DMS53 treated with DMSO at 0.1 percent for 48 hours (cell line): ENCODE measurements at regions not wholly inside any gene's neighbourhood (a gene's known extent, or its start where the extent isn't known, plus 50 kb on each side); places are given as distances from the start of the nearest gene placed in this dataset.

Experiments
- DNase-seq: peaks from one replicate; lab custom pipeline; 2025; ENCODE audit not compliant: unreplicated experiment; lab: John Stamatoyannopoulos, UW

DNA sequence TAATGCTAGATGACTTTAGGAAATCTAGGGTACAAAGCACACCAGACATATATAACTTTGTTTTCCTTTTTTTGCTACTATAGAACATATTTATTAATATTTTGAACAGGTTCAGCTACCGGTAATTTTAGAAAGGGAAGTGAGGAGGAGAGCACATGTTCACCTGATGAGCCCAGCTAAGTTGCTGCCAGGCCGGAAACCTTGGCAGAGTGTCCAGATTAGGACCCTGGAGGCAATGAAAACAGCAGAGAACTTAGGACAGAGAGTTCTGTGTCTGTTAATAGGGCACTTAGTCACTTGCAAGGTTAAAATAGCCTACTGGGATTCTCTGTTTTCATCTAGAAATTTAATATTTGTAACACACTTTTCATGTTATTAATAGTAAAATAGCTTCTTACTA lies 348.9 kb upstream of the CPEB2 start:
- DNase-seq = no peak

GRCh38 chr4:14659286-14659685 lies 343.0 kb upstream of the CPEB2 start:
- DNase-seq = peak; percentile 3

GRCh38 chr4:14667624-14668151 lies 334.6 kb upstream of the CPEB2 start:
- peak; percentile 32 for DNase-seq

DNA sequence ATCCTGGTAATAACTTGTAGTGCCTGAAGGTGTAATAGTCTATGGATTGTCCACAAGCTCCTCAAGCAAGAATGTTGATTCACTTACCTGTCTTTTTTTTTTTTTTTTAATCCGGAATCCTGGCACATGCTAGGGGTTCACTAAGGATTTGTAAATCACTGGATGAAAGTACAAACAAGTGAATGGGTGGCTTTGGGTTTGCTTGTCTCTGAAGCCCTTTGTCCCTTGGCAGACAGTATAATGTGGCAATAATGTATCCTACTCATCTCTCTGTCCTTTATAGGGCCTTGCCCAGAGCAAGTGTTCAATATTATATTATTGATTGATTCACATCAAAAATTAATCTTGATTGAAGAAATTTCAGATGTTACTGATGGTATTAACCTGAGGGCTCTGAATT lies 334.0 kb upstream of the CPEB2 start:
- no peak for DNase-seq

DNA sequence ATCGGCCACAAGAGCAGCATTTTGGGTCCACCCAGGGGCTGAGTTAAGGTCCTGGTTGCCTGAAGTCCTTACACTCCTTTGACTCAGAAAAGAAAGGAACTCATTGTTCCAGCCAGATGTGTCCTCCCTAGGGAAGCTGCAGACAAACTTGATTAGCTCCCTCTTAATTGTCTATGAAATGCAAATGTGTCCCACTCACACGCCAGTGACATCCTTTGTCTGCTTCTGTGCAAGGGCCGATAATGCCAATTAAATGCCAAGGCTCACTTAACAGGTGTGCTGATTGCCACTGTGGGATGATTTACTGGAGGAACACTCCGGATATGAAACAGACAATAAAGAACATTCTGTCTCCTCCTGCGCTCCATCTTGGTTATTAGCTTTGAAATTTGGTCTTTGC lies 332.9 kb upstream of the CPEB2 start:
- DNase-seq = no peak

DNA sequence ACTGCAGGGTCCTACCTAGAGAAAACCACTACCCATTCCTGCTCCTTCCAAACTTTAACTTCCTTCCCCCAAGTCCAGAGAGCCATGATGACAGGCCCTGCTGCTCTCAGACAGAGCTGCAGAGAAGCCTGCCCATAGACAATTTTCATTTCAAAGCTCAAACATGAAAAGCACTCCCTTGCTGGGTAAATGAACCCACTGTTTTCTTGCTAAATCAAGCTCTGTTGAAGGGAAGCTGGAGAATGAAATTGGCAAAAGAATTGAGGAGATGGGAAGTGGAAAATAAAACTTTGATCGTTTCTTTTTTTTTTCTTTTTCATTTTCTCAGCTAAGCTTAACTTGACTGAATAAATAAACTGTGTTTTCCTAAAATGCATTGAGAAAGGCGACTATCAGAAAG lies 331.1 kb upstream of the CPEB2 start:
- no peak for DNase-seq

DNA sequence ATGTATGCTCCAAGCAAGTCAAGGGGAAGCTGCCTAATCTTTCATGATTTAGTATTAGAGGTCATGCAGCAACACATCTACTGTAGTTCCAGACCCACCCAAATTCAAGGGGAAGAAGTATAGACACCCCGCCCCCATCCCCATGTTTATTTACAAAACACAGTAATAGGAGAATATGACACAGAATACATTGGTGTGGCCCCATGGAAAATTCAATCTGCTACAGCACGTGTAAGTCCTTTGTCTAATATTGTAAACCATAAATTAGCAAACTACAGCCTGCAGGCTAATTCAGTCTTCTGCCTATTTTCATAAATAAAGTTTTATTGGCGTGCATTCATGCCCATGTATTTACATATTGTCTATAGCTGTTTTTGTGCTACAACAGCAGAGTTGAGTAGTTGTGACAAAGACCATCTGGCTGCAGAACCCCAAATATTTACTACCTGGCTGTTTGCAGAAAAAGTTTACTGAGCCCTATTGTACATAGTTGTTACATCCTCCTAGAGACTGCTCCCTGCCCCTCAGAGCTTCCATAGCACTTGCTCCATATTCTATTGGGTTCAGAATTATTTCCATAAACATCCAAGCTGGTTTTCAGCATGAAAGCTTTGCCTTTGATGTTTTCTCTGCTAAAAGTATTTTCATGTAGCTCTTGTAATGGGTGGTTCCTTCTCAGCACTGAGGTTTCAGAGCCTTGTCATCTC lies 326.8 kb upstream of the CPEB2 start:
- DNase-seq = no peak

GRCh38 chr4:14679906-14680305 lies 322.4 kb upstream of the CPEB2 start:
- no peak for DNase-seq

GRCh38 chr4:14681330-14681729 lies 321.0 kb upstream of the CPEB2 start:
- no peak for DNase-seq

GRCh38 chr4:14693728-14694127 lies 308.6 kb upstream of the CPEB2 start:
- no peak for DNase-seq

- no peak for DNase-seq
Measured at GRCh38 chr4:14695095-14695845, 307.0 kb upstream of the CPEB2 start.

GRCh38 chr4:14700083-14700482 lies 302.2 kb upstream of the CPEB2 start:
- DNase-seq = no peak

DNA sequence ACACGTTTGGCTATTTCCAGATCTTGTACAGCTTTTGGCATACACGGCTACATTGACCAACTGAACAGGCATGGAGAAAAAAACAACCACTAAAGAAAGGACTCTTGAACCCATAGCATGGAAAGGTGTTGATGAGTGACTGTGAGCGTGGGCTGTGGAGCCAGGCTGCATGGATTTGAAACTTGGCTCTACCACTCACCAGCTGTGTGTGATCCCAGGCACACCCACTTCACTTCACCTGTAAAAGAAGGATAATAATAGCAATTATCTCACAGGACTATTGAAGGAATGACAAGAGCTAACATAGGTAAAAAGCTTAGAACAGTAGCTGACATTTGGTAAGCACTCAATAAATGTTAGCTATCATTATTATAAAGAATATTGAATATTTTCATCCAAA lies 301.7 kb upstream of the CPEB2 start:
- DNase-seq = no peak

- DNase-seq = no peak
Measured at GRCh38 chr4:14701389-14701788, 300.9 kb upstream of the CPEB2 start.

GRCh38 chr4:14701896-14702295 lies 300.4 kb upstream of the CPEB2 start:
- DNase-seq = no peak

- no peak for DNase-seq
Measured at GRCh38 chr4:14708574-14708973, 293.7 kb upstream of the CPEB2 start.

DNA sequence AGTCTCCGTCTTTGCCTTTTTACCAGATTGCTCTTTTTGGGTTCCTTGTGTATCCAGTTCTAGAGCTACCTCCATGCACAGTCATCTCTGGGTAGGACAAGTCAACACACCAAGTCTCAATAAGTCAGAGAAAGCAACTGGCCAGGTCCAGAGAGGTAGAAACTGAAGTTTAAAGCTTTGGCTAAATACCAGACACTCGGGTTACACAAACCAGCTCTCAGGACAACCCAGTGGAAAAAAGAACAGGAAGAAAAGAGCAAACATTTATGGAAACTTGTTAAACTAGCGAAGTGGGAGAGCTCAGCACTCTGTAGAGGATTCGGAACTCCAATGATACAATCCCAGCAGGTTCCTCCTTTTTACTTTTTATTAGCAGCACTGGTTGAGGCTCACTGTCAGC lies 291.0 kb upstream of the CPEB2 start:
- DNase-seq = no peak

DNA sequence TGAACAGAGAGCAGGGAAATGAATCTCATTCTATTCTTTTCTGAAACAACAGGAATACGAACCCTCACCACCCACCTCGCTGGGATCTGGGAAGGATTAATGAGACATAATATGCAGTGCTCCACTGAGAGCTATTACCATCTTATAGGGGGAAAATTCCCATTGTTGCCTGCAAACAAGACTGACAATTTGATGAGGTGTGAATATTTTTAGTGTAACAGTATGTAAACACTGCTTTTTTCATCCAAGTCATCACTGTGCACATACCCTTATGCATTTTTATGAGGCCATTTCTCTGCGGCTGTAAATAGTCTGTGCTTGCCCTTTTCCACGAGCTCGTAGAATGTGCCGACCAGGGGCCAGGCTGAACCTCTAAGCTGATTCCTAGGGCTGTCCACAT lies 285.6 kb upstream of the CPEB2 start:
- no peak for DNase-seq

DNA sequence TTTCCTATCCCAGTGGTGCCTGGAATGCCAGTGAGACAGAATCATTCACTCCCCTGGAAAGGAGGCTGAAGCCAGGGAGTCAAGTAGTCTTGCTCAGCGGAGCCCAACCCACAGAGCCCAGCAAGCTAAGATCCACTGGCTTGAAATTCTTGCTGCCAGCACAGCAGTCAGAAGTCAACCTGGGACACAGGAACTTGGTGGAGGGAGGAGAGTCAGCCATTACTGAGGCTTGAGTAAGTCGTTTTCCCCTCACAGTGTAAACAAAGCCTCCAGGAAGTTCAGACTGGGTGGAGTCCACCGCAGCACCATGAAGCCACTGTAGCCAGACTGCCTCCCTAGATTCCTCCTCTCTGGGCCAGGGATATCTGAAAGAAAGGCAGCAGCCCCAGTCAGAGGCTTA lies 283.2 kb upstream of the CPEB2 start:
- peak; percentile 43 for DNase-seq

GRCh38 chr4:14726441-14726840 lies 275.8 kb upstream of the CPEB2 start:
- DNase-seq = peak; percentile 59

DNA sequence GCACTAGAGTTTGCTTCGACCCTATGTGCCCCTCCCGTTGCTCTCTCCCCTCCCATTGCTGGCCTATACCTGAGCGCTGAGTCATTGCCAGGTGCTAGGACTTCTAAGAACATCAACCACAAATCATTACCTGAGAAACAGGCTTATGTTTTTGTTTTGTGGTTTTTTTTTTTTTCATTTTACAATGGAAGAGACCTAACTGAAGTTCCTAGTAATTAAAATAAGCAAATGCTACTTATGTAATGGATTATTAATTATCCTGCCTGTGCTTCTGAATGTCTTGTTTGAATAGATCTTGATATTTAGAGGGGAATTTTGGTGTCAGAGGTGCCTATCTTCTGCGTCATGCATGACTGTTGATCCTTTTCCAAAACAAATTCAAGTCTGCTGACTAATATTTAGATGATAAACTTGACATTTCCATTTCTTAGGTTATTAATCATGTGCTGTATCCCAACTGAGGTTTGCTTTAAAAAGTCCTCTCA lies 275.4 kb upstream of the CPEB2 start:
- peak; percentile 90 for DNase-seq

GRCh38 chr4:14729282-14730000 lies 272.8 kb upstream of the CPEB2 start:
- no peak for DNase-seq
